ENCODE measurements at regions not wholly inside any gene's neighbourhood (a gene's known extent, or its start where the extent isn't known, plus 50 kb on each side); places are given as distances from the start of the nearest gene placed in this dataset.

- H3K27ac ChIP-seq: no peak overlapping the region
- TF ChIP-seq CTCF (conservative IDR thresholded peaks at IDR 0.05): no peak
Measured at GRCh38 chr2:19654310-19655090, 247.3 kb downstream of the TTC32 start.

GRCh38 chr2:19653509-19653908 is 248.3 kb downstream of the TTC32 start:
- no peak for TF ChIP-seq CTCF (conservative IDR thresholded peaks at IDR 0.05)

GRCh38 chr2:19652811-19653210 is 249.0 kb downstream of the TTC32 start:
- TF ChIP-seq CTCF (conservative IDR thresholded peaks at IDR 0.05): no peak
- no peak overlapping the region for H3K27ac ChIP-seq

More at GRCh38 chr2:19653509-19653908, 248.3 kb downstream of the TTC32 start:
- no peak overlapping the region for H3K27ac ChIP-seq

GRCh38 chr2:19651466-19651865 is 250.3 kb downstream of the TTC32 start:
- no peak overlapping the region for H3K27ac ChIP-seq
- TF ChIP-seq CTCF (conservative IDR thresholded peaks at IDR 0.05): no peak

- H3K27ac ChIP-seq: no peak overlapping the region
- no peak for TF ChIP-seq CTCF (conservative IDR thresholded peaks at IDR 0.05)
Measured at GRCh38 chr2:19649785-19650380, 251.9 kb downstream of the TTC32 start.

- H3K27ac ChIP-seq: no peak overlapping the region
- no peak for TF ChIP-seq CTCF (conservative IDR thresholded peaks at IDR 0.05)
Measured at GRCh38 chr2:19649142-19649541, 252.6 kb downstream of the TTC32 start.

- no peak overlapping the region for H3K27ac ChIP-seq
- TF ChIP-seq CTCF (conservative IDR thresholded peaks at IDR 0.05): no peak
Measured at GRCh38 chr2:19648583-19648982, 253.2 kb downstream of the TTC32 start.
